H1 (cell line): ENCODE measurements at regions not wholly inside any gene's neighbourhood (a gene's known extent, or its start where the extent isn't known, plus 50 kb on each side); places are given as distances from the start of the nearest gene placed in this dataset.

Experiments
- BCL11A ChIP-seq, 2 experiments: IDR thresholded peaks; one replicate each; pipeline ENCODE4 v1.6.1; 2011; ENCODE audit warnings: low read depth in 2 of 2, low read length in 2 of 2, mild to moderate bottlenecking in 2 of 2
- CBX5 ChIP-seq: fragments of 300-800, 300-1000 bp; sonication (generic); IDR thresholded peaks from 2 replicates; pipeline ENCODE4 v1.7.1; 2016; ENCODE audit warnings: antibody characterized with exemption, low read length, low read depth
- CREB1 ChIP-seq: IDR thresholded peaks from 2 replicates; pipeline ENCODE4 v1.6.1; 2012; ENCODE audit warnings: inconsistent platforms
- MAX ChIP-seq: IDR thresholded peaks from 2 replicates; pipeline ENCODE4 v1.6.1; 2012; ENCODE audit warnings: inconsistent platforms
- POLR2AphosphoS5 ChIP-seq: IDR thresholded peaks from 2 replicates; pipeline ENCODE4 v1.6.1; 2011; ENCODE audit warnings: low read depth, low read length
- TF ChIP-seq, protein P1 (sequence below): IDR thresholded peaks from 2 replicates; pipeline ENCODE4 v1.6.1; 2011; ENCODE audit warnings: low read length, improper control_type of control experiment
- TF ChIP-seq, protein P2 (sequence below): IDR thresholded peaks from 2 replicates; pipeline ENCODE4 v1.6.1; 2011; ENCODE audit warnings: low read depth, mild to moderate bottlenecking, low read length; ENCODE audit not compliant: insufficient read depth

DNA sequence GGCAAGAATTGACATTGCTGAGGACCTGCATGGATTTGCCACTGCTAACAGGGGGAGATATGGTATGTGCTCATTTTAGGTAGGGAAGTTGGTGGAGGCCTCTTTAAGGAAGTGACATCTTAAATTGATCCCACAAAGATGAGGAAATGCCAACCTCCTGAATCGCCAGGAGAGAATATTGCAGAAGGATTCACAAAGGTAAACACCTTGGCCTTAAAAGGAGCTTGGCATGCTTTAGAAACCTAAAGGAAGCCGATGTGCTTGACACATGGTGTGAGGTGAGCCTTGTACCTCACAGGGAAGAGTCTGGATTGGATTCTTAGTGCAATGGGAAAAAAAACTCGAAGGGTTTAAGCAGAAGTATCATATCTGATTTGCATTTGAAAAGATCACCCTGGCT, 470.5 kb upstream of the DAB1 start (continued):
- TF ChIP-seq MAX (no peak), CREB1 (no peak), CBX5 (no peak), BCL11A (IDR thresholded peaks at IDR 0.05; ENCODE audit: low read depth in 2 of 2, low read length in 2 of 2) (no peak), POLR2AphosphoS5 (no peak)
- TF ChIP-seq, protein P1, sequence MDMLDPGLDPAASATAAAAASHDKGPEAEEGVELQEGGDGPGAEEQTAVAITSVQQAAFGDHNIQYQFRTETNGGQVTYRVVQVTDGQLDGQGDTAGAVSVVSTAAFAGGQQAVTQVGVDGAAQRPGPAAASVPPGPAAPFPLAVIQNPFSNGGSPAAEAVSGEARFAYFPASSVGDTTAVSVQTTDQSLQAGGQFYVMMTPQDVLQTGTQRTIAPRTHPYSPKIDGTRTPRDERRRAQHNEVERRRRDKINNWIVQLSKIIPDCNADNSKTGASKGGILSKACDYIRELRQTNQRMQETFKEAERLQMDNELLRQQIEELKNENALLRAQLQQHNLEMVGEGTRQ = no peak
- TF ChIP-seq, protein P2, sequence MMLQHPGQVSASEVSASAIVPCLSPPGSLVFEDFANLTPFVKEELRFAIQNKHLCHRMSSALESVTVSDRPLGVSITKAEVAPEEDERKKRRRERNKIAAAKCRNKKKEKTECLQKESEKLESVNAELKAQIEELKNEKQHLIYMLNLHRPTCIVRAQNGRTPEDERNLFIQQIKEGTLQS = no peak
- TF ChIP-seq, all 59 proteins: peak for 0
